DMS53 treated with DMSO at 0.1 percent for 48 hours (cell line): ENCODE measurements at regions not wholly inside any gene's neighbourhood (a gene's known extent, or its start where the extent isn't known, plus 50 kb on each side); places are given as distances from the start of the nearest gene placed in this dataset.
"Not testable (repeated sequence)": the region's sequence is repeated elsewhere in the genome, so short reads cannot be mapped to it uniquely, and the experiment has no call there.

Experiments
- DNase-seq: peaks from one replicate; lab custom pipeline; 2025; ENCODE audit not compliant: unreplicated experiment; lab: John Stamatoyannopoulos, UW

- DNase-seq, result not testable (repeated sequence)
Observed at GRCh38 chr3:107909583-107909982, 181.2 kb downstream of the CD47 start.

- no peak for DNase-seq
Observed at GRCh38 chr3:107907996-107908395, 182.8 kb downstream of the CD47 start.

DNA sequence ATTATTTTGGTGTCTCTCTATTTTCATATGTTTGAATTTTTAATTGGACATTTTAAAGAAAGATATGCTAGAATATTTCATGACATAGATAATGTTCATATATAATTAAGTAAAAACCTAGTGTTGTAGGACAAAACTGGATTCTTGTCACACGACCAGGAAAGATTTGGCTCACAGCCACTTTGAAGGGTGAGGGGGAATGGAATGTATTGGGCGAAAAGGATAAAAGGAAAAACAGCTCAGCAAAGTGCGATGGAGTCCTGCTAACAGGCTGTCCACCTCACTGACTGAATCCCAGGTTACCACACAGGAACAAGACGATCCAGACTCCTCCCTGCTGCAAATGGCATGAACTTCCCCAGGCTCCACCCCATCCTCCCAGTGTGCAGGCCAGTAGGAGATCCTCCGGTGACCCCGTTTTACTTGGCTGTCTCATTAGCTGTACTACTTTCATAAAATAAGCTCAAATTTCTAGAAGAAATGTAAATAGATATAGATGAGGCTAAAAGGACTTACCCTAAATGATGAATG lies 186.2 kb downstream of the CD47 start:
- DNase-seq, result no peak

DNA sequence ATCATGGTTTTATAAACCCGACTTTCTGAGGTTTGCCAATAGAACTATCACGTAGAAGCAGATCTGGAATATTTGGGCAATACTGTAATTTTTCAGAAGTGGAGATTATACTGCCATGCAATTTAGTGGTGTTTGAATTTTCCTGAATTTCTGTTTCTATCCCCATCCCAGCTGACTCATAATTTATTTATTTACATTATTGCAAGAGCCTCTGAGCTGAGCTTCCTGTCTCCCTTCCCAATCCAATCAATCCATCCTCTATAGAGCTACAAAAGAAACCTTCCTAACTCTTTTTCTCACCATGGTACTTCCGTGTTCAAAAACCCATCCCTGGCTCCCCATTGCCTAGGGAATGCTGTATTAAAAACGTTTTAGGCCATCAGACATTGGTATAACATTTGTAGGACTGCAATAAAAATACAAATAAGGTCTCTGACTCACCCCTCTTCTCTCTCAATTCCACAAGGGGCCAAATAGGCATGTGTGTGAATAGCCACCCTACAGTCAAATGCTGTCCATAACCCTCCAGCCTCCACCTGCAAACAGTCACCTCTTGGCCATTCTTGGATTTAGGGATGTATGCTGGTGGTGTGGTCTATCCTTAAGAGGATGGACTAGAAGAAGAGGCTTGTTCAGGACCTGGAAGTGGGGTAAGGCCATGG lies 190.7 kb downstream of the CD47 start:
- peak; percentile 12 for DNase-seq

DNA sequence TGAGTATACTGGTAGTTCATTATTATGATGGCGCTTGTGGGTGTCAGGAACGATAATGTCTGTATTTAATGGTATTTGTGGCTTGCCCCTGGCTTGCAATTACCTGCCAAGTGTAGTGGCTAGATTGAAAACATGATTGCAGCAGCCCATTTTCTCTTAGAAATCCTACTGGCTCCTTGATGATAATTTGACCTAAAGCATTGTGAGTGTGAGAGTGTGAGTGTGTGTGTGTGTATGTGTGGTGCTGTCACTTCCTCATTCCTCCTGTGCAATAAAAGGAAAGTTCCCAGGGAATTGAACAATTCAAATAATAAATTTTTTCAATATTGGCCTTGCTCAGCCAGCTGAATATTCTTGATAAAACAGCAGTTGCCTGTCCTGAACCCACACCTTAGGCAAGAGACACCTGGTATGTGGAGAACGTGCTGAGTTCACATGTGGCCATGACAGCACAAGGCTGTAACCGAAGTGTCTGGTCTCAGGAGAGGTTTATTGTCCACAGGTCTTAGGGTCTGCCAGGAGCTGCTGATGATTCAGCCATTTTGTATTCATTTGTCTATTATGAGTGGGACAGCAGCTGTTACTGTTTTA lies 193.3 kb downstream of the CD47 start:
- no peak for DNase-seq

DNA sequence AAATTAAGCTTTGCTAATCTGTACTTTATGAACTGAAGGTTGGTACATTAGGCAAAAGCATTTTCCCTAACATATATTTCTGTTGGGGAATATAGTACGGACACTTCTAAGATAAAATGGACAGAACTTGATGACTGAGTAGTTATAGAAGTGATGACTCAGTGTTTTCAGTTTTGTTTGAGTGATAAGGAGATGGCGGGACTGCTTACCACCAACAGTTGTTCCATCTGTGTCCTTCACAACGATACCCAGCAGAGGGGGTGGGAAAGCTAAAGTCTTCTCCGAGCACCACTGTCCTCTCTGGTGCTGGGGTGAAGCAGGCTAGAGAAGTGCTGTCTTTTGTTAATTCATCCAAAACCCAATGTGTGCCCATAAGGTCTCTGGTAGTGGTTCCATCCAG lies 195.8 kb downstream of the CD47 start:
- DNase-seq, result no peak

DNA sequence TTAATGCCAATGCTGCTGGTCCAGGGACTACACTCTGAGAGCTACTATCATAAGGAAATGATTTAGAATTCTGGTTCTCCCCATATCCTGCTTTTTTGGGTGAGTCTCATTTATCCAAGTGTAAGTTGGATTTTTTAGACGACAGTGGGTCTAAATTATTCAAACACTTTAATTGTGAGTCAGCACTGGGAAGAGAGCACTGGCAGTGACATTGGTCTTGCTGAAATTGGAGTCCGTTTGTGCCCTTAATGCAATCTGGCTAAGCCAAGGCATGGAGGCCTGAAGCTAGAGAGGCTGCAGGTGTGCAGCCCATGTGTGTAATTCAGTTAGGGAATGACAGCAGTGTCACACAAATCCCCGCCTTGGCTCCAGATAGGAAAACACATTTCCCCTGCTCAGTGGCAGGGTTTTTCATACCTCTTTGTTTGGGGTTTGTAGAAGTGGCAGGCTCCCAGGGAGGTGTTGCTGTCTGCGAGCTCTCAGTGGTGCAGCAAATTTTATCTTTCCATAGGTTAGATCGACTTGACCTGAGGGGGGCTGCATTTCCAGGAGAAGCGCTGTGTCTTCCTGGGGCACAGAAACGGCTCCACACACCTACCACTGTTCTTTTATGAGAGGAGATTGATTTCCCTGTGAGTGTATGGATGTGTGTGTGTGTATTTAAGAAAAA lies 197.7 kb downstream of the CD47 start:
- no peak for DNase-seq

DNA sequence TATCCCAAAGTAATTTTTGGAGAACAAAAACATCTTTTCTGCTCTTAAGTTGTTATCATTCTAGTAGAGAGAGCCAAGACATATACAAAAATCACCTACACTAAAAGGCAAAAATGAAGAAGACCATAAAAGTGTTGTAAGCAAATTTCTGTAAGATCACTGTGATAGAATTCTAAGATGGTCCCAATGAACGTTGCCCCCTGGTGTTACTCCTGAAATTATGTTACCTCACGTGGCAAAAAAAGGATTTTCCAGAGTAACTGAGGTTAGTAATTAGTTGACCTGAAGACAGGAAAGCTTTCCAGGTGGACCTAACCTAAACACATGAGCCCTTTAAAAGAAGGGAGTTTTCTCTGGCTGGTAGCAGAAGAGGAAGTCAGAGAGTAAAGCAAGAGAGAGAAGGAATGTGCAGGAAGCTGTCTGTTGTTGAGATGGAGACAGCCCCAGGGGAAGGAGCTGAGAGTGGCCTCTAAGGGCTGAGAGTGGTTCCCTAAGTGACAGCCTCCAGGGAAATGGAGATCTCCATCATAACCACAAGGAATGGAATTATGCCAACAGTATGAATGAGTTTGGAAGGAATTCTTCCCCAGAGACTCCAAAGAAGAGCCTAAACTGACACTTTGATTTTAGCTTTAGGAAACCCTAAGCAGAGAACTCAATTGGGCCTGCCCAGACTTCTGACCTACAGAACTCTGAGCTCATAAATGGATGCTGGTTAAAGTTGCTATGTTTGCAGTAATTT lies 205.9 kb downstream of the CD47 start:
- DNase-seq, result no peak

DNA sequence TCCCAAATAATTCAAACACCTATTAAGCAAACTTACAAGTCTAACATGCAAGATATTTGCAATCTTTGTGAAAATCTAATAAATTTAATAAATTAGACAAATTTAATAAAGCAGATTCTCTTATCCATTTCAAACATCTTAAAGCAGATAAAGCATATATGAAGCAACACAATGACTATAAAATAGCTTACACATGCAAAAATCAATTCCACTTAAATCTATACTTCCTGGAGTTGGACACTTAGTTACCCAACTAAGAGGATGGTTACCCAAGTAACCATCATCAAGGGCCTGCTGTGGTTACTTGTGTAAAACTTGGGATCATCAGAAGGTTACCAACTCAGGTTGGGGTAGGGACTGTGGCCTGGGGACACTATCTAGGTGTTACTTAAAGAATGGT lies 206.8 kb downstream of the CD47 start:
- no peak for DNase-seq

- DNase-seq, result no peak
Observed at GRCh38 chr3:107882881-107883280, 207.9 kb downstream of the CD47 start.

DNA sequence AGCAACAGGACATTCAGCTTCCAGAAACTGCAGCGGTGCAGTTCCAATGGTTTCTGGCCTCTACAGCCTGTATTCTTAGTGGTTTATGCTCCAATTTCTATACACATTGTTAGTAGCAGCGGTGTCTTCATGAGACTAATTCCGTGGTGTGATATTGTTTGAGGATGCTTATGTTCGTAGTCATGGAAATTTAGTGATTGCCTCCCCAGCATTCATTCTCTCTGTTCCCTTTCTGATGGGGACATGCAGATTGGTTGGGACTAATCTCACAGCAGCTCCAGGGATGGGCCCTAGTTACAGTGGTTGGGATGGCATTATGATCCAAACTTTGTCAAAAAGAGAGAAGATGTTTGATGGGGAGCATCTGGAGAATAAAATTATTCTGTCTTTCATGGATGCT lies 208.6 kb downstream of the CD47 start:
- no peak for DNase-seq

GRCh38 chr3:107881509-107881908 lies 209.3 kb downstream of the CD47 start:
- no peak for DNase-seq

- no peak for DNase-seq
Observed at GRCh38 chr3:107880702-107881101, 210.1 kb downstream of the CD47 start.

DNA sequence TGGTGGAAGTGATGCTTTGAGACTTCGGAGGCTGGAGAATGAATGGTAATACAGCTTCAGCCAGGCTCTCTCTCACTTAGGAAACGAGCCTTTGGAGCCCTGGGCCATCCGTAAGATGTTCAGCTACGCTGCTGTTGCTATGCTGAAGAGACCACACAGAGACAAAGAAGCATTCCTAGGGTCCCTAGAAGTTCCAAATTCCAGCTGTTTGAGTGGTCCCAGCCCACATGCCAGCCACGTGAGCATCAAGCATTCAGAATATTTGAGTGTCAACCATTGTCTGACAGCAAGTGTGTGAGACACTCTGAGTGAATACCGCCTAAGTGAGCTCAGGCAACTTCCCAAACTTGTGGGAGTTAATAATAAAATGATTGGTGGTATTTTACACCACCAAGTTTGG lies 212.9 kb downstream of the CD47 start:
- no peak for DNase-seq

DNA sequence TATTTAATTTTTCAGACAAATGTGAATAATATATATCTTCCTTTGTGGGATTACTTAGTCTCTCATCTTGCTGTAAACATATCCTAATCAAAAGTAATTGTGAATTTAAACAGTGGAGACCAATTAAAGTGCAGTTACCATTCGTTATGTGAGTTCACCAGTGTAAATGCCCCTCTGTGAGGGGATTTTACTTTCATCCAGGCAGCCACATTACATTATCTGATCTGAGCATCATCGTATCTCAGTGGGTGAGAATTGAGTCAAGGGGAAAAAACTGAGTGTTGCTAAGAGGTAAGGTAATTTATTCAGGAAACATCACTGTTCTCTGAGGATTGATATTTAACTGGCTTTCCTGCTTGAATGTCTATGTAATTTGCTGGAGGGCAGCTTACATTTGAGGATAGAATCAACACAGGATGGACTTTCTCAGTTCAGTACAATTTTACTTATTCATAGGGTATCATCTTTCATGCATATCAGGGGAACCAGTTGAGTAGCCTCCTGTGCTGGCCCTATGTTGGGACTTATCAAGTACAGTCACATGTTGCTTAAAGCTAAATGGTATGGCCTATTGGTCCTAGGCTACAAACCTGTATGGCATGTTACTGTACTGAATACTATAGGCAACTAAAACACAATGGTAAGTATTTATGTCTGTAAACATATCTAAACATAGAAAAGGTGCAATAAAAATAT lies 219.7 kb downstream of the CD47 start:
- DNase-seq, result peak; percentile 12

DNA sequence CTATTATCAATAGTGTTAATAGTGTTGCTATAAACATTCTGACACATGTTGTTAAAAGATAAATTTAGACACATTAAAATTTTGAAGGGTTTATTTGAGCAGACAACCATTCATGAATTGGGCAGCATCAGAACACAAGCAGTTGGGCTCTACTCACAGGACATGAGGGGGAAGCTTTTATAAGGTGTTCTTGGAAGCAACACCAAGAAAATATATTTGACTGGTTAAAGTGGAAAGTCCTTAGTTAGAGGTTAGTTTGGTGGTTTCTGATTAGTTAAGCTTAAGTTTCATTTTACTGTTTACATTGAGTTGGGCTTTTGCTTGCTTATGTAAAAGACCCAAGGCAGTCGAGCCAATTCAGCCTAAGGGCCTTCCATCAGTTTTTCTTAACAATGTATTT lies 220.7 kb downstream of the CD47 start:
- DNase-seq, result no peak

GRCh38 chr3:107868449-107868848 lies 222.4 kb downstream of the CD47 start:
- DNase-seq, result no peak

DNA sequence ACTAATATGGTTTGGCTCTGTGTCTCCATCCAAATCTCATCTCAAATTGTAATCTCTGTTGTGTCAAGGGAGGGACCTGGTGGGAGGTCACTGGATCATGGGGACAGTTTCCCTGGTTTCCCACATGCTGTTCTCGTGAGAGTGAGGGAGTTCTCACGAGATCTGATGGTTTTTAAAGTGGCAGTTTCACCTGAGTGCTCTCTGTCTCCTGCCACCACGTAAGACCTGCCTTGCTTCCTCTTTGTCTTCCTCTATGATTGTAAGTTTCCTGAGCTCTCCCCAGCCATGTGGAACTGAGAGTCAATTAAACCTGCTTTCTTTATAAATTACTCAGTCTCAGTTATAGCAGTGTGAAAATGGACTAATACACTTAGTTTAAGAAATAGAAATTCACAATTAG lies 228.9 kb downstream of the CD47 start:
- no peak for DNase-seq

DNA sequence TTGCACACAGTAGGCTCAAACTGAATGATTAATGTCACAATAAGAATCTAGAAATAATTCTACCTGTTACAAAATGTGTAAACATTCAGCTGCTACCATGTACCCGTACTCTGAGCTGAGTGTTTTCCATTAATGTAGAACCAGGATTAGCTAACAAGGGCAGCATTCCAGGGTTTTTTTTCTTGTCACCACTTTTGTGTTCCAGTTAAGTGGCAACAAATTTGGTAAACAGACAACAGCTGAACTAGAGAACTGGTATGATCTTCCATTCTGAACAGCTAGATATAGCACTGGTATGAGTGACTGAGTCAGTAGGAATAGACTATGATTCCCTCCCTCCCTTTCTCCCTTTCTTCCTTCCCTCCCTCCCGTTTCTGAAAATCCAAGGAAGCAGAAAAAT lies 229.4 kb downstream of the CD47 start:
- DNase-seq, result no peak
